Activated effector memory CD4-positive, alpha-beta T cell treated with Interleukin-2 at 50 U/mL for 16 hours (primary cell): ENCODE measurements at regions not wholly inside any gene's neighbourhood (a gene's known extent, or its start where the extent isn't known, plus 50 kb on each side); places are given as distances from the start of the nearest gene placed in this dataset.
"Not testable (repeated sequence)": the region's sequence is repeated elsewhere in the genome, so short reads cannot be mapped to it uniquely, and the experiment has no call there.

Experiments used
- DNase-seq: peaks from one replicate; pipeline ENCODE4 v3.0.0-alpha.2; 2020

- DNase-seq = no peak
These were observed 49.9 kb upstream of the WNT7B start for GRCh38 chr22:46026899-46027210.

- no peak for DNase-seq
These were observed 50.5 kb upstream of the WNT7B start for GRCh38 chr22:46027211-46028105.

GRCh38 chr22:46028106-46028991 is 51.4 kb upstream of the WNT7B start:
- no peak for DNase-seq

GRCh38 chr22:46029036-46029435 is 52.1 kb upstream of the WNT7B start:
- no peak for DNase-seq

GRCh38 chr22:46029574-46030200 is 52.7 kb upstream of the WNT7B start:
- DNase-seq = no peak

- no peak for DNase-seq
These were observed 53.4 kb upstream of the WNT7B start for GRCh38 chr22:46030231-46030880.

- DNase-seq = no peak
These were observed 54.1 kb upstream of the WNT7B start for GRCh38 chr22:46031066-46031465.

- DNase-seq = no peak
These were observed 54.6 kb upstream of the WNT7B start for GRCh38 chr22:46031557-46031956.

GRCh38 chr22:46031965-46032851 is 55.2 kb upstream of the WNT7B start:
- DNase-seq = no peak

- DNase-seq = no peak
These were observed 56.6 kb upstream of the WNT7B start for GRCh38 chr22:46033256-46034200.

GRCh38 chr22:46034480-46034879 is 57.5 kb upstream of the WNT7B start:
- DNase-seq = not testable (repeated sequence)

- no peak for DNase-seq
These were observed 58.4 kb upstream of the WNT7B start for GRCh38 chr22:46035380-46035741.

- peak; percentile 100 for DNase-seq
These were observed 59.0 kb upstream of the WNT7B start for GRCh38 chr22:46035742-46036557.

- peak; percentile 48 for DNase-seq
These were observed 59.8 kb upstream of the WNT7B start for GRCh38 chr22:46036558-46037408.

- no peak for DNase-seq
These were observed 61.2 kb upstream of the WNT7B start for GRCh38 chr22:46038174-46038487.

GRCh38 chr22:46038516-46039430 is 61.8 kb upstream of the WNT7B start:
- DNase-seq = no peak

- DNase-seq = no peak
These were observed 62.6 kb upstream of the WNT7B start for GRCh38 chr22:46039535-46039934.
